HG02610 (cell line): ENCODE measurements at regions not wholly inside any gene's neighbourhood (a gene's known extent, or its start where the extent isn't known, plus 50 kb on each side); places are given as distances from the start of the nearest gene placed in this dataset.

Source experiments
- ATAC-seq: cut with Tn5 transposase; IDR thresholded peaks from one replicate; pipeline ENCODE4 v1.9.1; 2021; ENCODE audit warnings: mild to moderate bottlenecking, moderate library complexity; ENCODE audit not compliant: unreplicated experiment

GRCh38 chr18:78601349-78601748 lies 378.3 kb upstream of the SALL3 start:
- no peak for ATAC-seq

- ATAC-seq, result no peak
Observed at GRCh38 chr18:78601923-78602322, 377.7 kb upstream of the SALL3 start.

GRCh38 chr18:78602430-78602829 lies 377.2 kb upstream of the SALL3 start:
- no peak for ATAC-seq

GRCh38 chr18:78603102-78603983 lies 376.3 kb upstream of the SALL3 start:
- no peak for ATAC-seq

GRCh38 chr18:78605255-78605654 lies 374.4 kb upstream of the SALL3 start:
- ATAC-seq, result no peak

GRCh38 chr18:78607221-78607620 lies 372.4 kb upstream of the SALL3 start:
- no peak for ATAC-seq

- no peak for ATAC-seq
Observed at GRCh38 chr18:78607784-78608183, 371.8 kb upstream of the SALL3 start.

- ATAC-seq, result no peak
Observed at GRCh38 chr18:78610179-78610578, 369.4 kb upstream of the SALL3 start.

- no peak for ATAC-seq
Observed at GRCh38 chr18:78611201-78611800, 368.3 kb upstream of the SALL3 start.

- ATAC-seq, result no peak
Observed at GRCh38 chr18:78611869-78612268, 367.7 kb upstream of the SALL3 start.

GRCh38 chr18:78612318-78612717 lies 367.3 kb upstream of the SALL3 start:
- no peak for ATAC-seq

- no peak for ATAC-seq
Observed at GRCh38 chr18:78612801-78613200, 366.8 kb upstream of the SALL3 start.

GRCh38 chr18:78618726-78619125 lies 360.9 kb upstream of the SALL3 start:
- ATAC-seq, result no peak

- no peak for ATAC-seq
Observed at GRCh38 chr18:78619854-78620253, 359.8 kb upstream of the SALL3 start.

- ATAC-seq, result no peak
Observed at GRCh38 chr18:78620326-78620725, 359.3 kb upstream of the SALL3 start.

GRCh38 chr18:78621141-78621755 lies 358.4 kb upstream of the SALL3 start:
- ATAC-seq, result no peak

- no peak for ATAC-seq
Observed at GRCh38 chr18:78622251-78622906, 357.2 kb upstream of the SALL3 start.

- ATAC-seq, result no peak
Observed at GRCh38 chr18:78622907-78623541, 356.6 kb upstream of the SALL3 start.

GRCh38 chr18:78624646-78625279 lies 354.9 kb upstream of the SALL3 start:
- ATAC-seq, result no peak

- ATAC-seq, result no peak
Observed at GRCh38 chr18:78625847-78626246, 353.8 kb upstream of the SALL3 start.
